Gastrocnemius medialis (tissue), 4 donors: ENCODE measurements at regions not wholly inside any gene's neighbourhood (a gene's known extent, or its start where the extent isn't known, plus 50 kb on each side); places are given as distances from the start of the nearest gene placed in this dataset.

Experiments used
- ATAC-seq, 2 donors: fragments of 150-250 bp; one replicate each; pipeline ENCODE4 v1.9.1; 2016
- DNase-seq, 2 donors: peaks; one replicate each; pipeline ENCODE4 v3.0.0-alpha.2; 2019
- H3K27ac ChIP-seq, 4 donors: fragments of 200-600 bp; sonication (generic); 1 replicate in 1 of 4; 2 replicates in 3 of 4; pipeline ENCODE4 v1.5.1; 2016 to 2018; ENCODE audit warnings: mild to moderate bottlenecking in 2 of 4, moderate library complexity in 1 of 4
- H3K27me3 ChIP-seq, 3 donors: fragments of 200-600 bp; sonication (generic) in 2 of 3; 1 replicate in 1 of 3; 2 replicates in 2 of 3; pipeline versions ENCODE4 v1.5.1 to v1.6.0; 2016 to 2019; ENCODE audit warnings: mild to moderate bottlenecking in 1 of 3, moderate library complexity in 1 of 3
- H3K36me3 ChIP-seq, 2 donors: fragments of 200-600 bp; sonication (generic) in 1 of 2; one replicate each; pipeline ENCODE4 v1.5.1; 2017 to 2018
- H3K4me1 ChIP-seq, 2 donors: fragments of 200-600 bp; sonication (generic) in 1 of 2; one replicate each; pipeline ENCODE4 v1.5.1; 2016 to 2017; ENCODE audit warnings: mild to moderate bottlenecking in 2 of 2
- H3K4me3 ChIP-seq, 4 donors: fragments of 200-600 bp; sonication (generic) in 3 of 4; 1 replicate in 1 of 4; 2 replicates in 3 of 4; pipeline ENCODE4 v1.5.1; 2016 to 2019; ENCODE audit warnings: mild to moderate bottlenecking in 2 of 4
- H3K9me3 ChIP-seq, 3 donors: fragments of 200-600 bp; sonication (generic) in 2 of 3; 1 replicate in 1 of 3; 2 replicates in 2 of 3; pipeline ENCODE4 v1.5.1; 2016 to 2019
- POLR2A ChIP-seq, 2 donors: fragments of 450-650 bp; IDR thresholded peaks; one replicate each; pipeline ENCODE4 v1.6.1; 2017; ENCODE audit warnings: antibody characterized with exemption in 2 of 2, mild to moderate bottlenecking in 2 of 2, moderate library complexity in 2 of 2
- in situ Hi-C, 4 donors: fragments of 200-750 bp; cut with MboI; loops; one replicate each; pipeline versions ENCODE4 v1.15.0 to v1.8.0; 2017; ENCODE audit warnings: low sequenced_read_pairs in 4 of 4
- intact Hi-C: fragments of 100-400 bp; cut with DNase I; formaldehyde crosslinking; loops from one replicate; pipeline ENCODE4 v1.15.1; 2023; ENCODE audit warnings: low total_unique reads
- TF ChIP-seq, protein P1 (sequence below), 5 experiments: fragments of 450-650 bp in 3 of 5; fragments of 200-600 bp in 2 of 5; sonication (generic) in 2 of 5; IDR thresholded peaks in 4 of 5; conservative IDR thresholded peaks in 1 of 5; 1 replicate in 4 of 5; 2 replicates in 1 of 5; pipeline ENCODE4 v1.5.1; 2016 to 2019; ENCODE audit warnings: antibody characterized with exemption in 5 of 5, mild to moderate bottlenecking in 3 of 5, moderate library complexity in 3 of 5

DNA sequence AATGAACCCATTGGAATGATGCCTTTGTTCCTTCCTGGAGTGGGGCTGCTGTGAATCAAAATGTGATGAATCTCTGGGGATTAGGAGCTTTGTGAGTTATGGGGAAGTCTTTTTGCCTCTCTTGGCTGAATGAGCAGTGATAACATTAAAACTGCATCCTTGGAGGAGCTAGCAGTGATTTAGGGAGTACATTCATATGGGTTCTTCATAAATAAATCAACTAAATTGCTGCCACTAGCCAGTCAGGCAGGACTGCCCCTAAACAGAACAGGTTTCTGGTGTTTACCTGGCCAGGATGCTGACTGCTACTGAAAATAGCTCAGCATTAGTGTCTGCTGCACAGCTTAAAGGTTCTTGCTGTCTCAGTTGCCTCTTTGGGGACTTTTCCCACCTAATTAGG, 244.5 kb upstream of the MEX3C start:
- in situ Hi-C loops, result no loop called here
- no peak for DNase-seq

DNA sequence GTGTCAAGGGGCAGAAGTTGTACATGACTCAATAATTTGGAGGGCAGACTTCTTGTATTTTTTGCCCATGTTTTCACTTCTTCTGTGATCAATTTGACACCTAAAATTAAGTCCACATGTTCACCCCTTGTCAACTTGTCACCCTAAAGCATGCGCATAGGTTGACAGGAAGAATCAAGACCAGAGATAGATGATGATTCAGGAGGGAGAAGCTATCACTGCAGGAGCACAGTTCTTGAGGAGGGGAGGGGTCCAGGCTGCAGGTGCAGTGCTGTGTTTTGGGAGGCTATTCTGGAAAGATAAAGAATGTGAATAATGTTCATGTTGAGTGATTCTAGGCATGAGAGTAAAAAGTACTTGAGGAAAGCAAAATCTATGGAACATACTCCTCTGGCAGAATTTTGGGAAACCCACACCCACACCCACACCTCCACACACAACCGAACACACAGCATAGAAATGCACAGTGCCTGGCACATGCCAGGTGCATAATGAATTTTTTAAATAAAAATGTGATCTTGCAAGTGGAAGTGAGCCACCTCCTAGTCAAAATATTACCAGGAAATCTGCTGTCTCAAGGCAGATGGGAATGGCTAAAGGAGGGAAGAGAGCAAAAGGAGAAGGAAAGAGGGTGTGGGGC, 249.2 kb upstream of the MEX3C start:
- TF ChIP-seq, protein P1, sequence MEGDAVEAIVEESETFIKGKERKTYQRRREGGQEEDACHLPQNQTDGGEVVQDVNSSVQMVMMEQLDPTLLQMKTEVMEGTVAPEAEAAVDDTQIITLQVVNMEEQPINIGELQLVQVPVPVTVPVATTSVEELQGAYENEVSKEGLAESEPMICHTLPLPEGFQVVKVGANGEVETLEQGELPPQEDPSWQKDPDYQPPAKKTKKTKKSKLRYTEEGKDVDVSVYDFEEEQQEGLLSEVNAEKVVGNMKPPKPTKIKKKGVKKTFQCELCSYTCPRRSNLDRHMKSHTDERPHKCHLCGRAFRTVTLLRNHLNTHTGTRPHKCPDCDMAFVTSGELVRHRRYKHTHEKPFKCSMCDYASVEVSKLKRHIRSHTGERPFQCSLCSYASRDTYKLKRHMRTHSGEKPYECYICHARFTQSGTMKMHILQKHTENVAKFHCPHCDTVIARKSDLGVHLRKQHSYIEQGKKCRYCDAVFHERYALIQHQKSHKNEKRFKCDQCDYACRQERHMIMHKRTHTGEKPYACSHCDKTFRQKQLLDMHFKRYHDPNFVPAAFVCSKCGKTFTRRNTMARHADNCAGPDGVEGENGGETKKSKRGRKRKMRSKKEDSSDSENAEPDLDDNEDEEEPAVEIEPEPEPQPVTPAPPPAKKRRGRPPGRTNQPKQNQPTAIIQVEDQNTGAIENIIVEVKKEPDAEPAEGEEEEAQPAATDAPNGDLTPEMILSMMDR (IDR thresholded peaks at IDR 0.05 in 4 of 5, conservative IDR thresholded peaks at IDR 0.05 in 1 of 5), result no peak
- no peak for TF ChIP-seq POLR2A (IDR thresholded peaks at IDR 0.05)
- Histone ChIP-seq H3K4me3 (no peak overlapping the region), H3K9me3 (no peaks in the 10 kb centered on the region), H3K27me3 (no peaks in the 10 kb centered on the region), H3K4me1 (peaks cover 9 to 18% of the 10 kb centered on the region in 2 donors), H3K36me3 (no peaks in the 10 kb centered on the region), H3K27ac (peak overlapping the region; percentile 42 to 74 (median 56))
- ATAC-seq, result no peak
- in situ Hi-C loops, result no loop called here
- intact Hi-C loops, result loop anchor here (5.0 kb wide), 1 partner anchor 249 kb away; the partner anchor contains the start of gene MEX3C
- DNase-seq, result no peak

More for the DNA sequence above, 244.5 kb upstream of the MEX3C start:
- TF ChIP-seq, protein P1 (IDR thresholded peaks at IDR 0.05 in 4 of 5, conservative IDR thresholded peaks at IDR 0.05 in 1 of 5), result no peak
- no peak for TF ChIP-seq POLR2A (IDR thresholded peaks at IDR 0.05)
- no peaks in the 10 kb centered on the region for H3K27me3 ChIP-seq
- H3K4me1 ChIP-seq, result peaks cover 3 to 6% of the 10 kb centered on the region in 2 donors
- H3K9me3 ChIP-seq, result no peaks in the 10 kb centered on the region
- no peak for ATAC-seq
- no peaks in the 10 kb centered on the region for H3K36me3 ChIP-seq
- intact Hi-C loops, result no loop called here
- no peak overlapping the region for H3K27ac ChIP-seq
- no peak overlapping the region for H3K4me3 ChIP-seq

DNA sequence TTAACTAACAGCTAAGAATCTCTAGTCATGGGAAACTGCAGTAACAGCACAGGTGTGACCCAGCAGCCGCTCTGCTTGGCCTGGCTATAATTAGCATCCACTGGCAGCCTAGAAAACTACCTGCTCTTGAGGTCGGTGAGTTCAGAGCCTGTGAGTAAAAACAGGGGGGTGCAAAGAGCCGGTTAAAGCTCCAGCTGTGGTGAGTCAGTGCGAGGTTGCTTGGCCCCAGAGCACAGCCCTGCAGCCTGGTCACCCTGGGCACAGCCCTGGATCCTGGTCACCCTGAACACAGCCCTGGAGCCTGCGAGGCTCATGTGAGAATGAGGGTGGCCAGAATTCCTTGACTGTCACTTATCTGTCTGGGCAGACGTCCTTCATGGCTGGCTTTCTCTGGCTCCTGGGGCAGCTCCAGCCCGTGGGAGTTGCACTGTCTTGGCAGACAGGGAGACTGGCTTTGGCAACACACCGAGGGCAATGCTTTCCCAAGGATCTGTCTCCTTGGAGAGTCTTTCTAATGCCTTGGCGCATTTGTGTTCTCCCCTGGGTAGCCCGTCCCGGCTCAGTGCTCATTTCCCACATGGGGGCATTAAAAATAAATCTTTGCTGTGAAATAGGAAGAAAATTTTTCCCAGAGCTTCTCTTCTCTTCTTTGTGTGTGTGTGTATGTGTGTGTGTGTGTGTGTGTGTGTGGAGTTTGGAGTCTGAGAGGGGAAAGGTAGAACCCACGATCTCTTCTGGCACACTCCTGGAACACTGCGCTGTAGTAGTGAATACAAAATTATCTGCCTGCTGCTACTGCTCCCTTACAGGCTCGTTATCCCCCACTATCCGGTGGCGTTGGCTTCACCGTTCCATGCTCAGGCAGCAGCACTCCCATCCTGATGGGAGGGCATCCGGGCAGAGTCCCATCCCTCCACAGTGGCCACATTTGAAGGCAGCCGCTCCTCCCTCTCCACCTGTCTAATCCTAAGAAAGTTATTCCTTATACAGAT, 250.2 kb upstream of the MEX3C start:
- intact Hi-C loops, result loop anchor here (5.0 kb wide), 1 partner anchor 250 kb away; the partner anchor contains the start of gene MEX3C
- in situ Hi-C loops, result no loop called here
- Histone ChIP-seq H3K4me3 (no peak overlapping the region), H3K4me1 (peaks cover 9 to 18% of the 10 kb centered on the region in 2 donors), H3K27me3 (no peaks in the 10 kb centered on the region), H3K9me3 (no peaks in the 10 kb centered on the region), H3K36me3 (no peaks in the 10 kb centered on the region), H3K27ac (peak overlapping the region; percentile 42 to 74 (median 56))
- no peak for TF ChIP-seq POLR2A (IDR thresholded peaks at IDR 0.05)
- TF ChIP-seq, protein P1 (IDR thresholded peaks at IDR 0.05 in 4 of 5, conservative IDR thresholded peaks at IDR 0.05 in 1 of 5), result no peak
- peak; percentile 90 for ATAC-seq
- DNase-seq, result peak; percentile 47 to 76

DNA sequence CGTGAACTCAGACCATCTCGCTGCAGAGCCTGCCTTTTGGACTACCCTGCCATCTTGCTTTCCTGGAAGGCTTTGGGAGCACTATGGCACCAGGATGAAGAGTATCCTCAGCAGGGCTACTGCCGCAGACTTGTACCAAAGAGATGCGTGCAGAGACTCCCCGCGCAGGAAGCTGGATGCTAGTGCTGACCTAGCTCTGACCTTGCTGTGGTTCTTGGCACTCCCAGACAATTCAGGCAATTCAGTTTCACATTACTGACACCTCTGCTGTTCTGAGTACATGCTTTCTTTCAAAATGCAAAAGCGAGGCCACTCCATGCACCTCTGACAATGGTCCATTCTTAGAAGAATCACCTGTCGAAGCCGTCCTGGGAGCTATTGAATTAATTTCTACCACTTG, 251.5 kb upstream of the MEX3C start:
- no peaks in the 10 kb centered on the region for H3K9me3 ChIP-seq
- TF ChIP-seq, protein P1 (IDR thresholded peaks at IDR 0.05 in 4 of 5, conservative IDR thresholded peaks at IDR 0.05 in 1 of 5), result no peak
- no peak for TF ChIP-seq POLR2A (IDR thresholded peaks at IDR 0.05)
- no peak for ATAC-seq

More for the DNA sequence above, 251.5 kb upstream of the MEX3C start:
- in situ Hi-C loops (no loop called here), intact Hi-C loops (loop anchor here (5.0 kb wide), 1 partner anchor 252 kb away; the partner anchor contains the start of gene MEX3C)
- H3K27ac ChIP-seq, result no peak overlapping the region
- no peaks in the 10 kb centered on the region for H3K36me3 ChIP-seq
- H3K4me1 ChIP-seq, result peaks cover 9 to 18% of the 10 kb centered on the region in 2 donors
- H3K4me3 ChIP-seq, result no peak overlapping the region
- H3K27me3 ChIP-seq, result no peaks in the 10 kb centered on the region
- no peak for DNase-seq
